HEK293 (cell line): ENCODE measurements at regions not wholly inside any gene's neighbourhood (a gene's known extent, or its start where the extent isn't known, plus 50 kb on each side); places are given as distances from the start of the nearest gene placed in this dataset.

Experiments
- CTCF ChIA-PET: fragments of 350-600 bp; formaldehyde crosslinking; extraction: SDS; loops from one replicate; lab custom pipeline; 2021; ENCODE audit warnings: antibody characterized with exemption; lab: Yijun Ruan, JAX
- POLR2A ChIA-PET: fragments of 300-600 bp; formaldehyde crosslinking; extraction: SDS; loops from one replicate; lab custom pipeline; 2020; ENCODE audit warnings: antibody characterized with exemption, inconsistent platforms; lab: Yijun Ruan, JAX
- H3K27ac ChIP-seq: fragments of 200-500 bp; sonication (Bioruptor generic); 2 replicates; pipeline ENCODE4 v1.5.1; 2014; ENCODE audit warnings: low read depth, low read length, control low read depth, inconsistent platforms; ENCODE audit errors: extremely low read depth
- H3K36me3 ChIP-seq, 2 experiments: fragments of 200-500 bp in 1 of 2; sonication (Bioruptor generic) in 1 of 2; 1 replicate in 1 of 2; 2 replicates in 1 of 2; pipeline ENCODE4 v1.5.1; 2014 to 2017; ENCODE audit warnings: inconsistent platforms in 2 of 2, low read length in 2 of 2; ENCODE audit not compliant: control insufficient read depth in 2 of 2, insufficient read depth in 1 of 2
- H3K4me1 ChIP-seq: fragments of 200-500 bp; sonication (Bioruptor generic); 2 replicates; pipeline ENCODE4 v1.5.1; 2014; ENCODE audit warnings: mild to moderate bottlenecking, low read length, inconsistent platforms; ENCODE audit not compliant: control insufficient read depth, insufficient read depth
- H3K4me3 ChIP-seq: 2 replicates; pipeline ENCODE4 v1.5.1; 2011; ENCODE audit warnings: low read depth, mild to moderate bottlenecking, control low read depth, low read length, moderate library complexity
- H3K9me3 ChIP-seq: fragments of 200-500 bp; sonication (Bioruptor generic); 2 replicates; pipeline ENCODE4 v1.5.1; 2014; ENCODE audit warnings: low read depth, low read length, inconsistent platforms; ENCODE audit not compliant: control insufficient read depth, insufficient read depth
- MZF1 ChIP-seq: fragments of 450-650 bp; formaldehyde crosslinking; IDR thresholded peaks from 2 replicates; pipeline ENCODE4 v1.5.1; 2017; ENCODE audit warnings: missing biosample characterization, missing genetic modification characterization, borderline replicate concordance
- SCRT2 ChIP-seq: fragments of 450-650 bp; formaldehyde crosslinking; IDR thresholded peaks from 2 replicates; pipeline ENCODE4 v1.5.1; 2016; ENCODE audit warnings: missing biosample characterization, missing genetic modification characterization
- ZBTB20 ChIP-seq: fragments of 450-650 bp; formaldehyde crosslinking; IDR thresholded peaks from 2 replicates; pipeline ENCODE4 v1.5.1; 2016; ENCODE audit warnings: missing biosample characterization, missing genetic modification characterization
- ZBTB44 ChIP-seq: fragments of 450-650 bp; IDR thresholded peaks from 2 replicates; pipeline ENCODE4 v1.5.1; 2018; ENCODE audit warnings: missing biosample characterization, mild to moderate bottlenecking, missing genetic modification characterization
- ZEB2 ChIP-seq: fragments of 450-650 bp; formaldehyde crosslinking; IDR thresholded peaks from 2 replicates; pipeline ENCODE4 v1.5.1; 2016; ENCODE audit warnings: missing biosample characterization, missing genetic modification characterization
- ZNF16 ChIP-seq: fragments of 450-650 bp; formaldehyde crosslinking; IDR thresholded peaks from 2 replicates; pipeline ENCODE4 v1.5.1; 2016; ENCODE audit warnings: low read depth, missing biosample characterization, missing genetic modification characterization
- ZNF398 ChIP-seq: fragments of 450-650 bp; formaldehyde crosslinking; IDR thresholded peaks from 2 replicates; pipeline ENCODE4 v1.5.1; 2017; ENCODE audit warnings: missing biosample characterization, missing genetic modification characterization
- ZNF510 ChIP-seq: fragments of 450-650 bp; formaldehyde crosslinking; IDR thresholded peaks from 2 replicates; pipeline ENCODE4 v1.5.1; 2018; ENCODE audit warnings: mild to moderate bottlenecking, missing genetic modification characterization, missing biosample characterization; ENCODE audit not compliant: insufficient replicate concordance
- ZNF555 ChIP-seq: fragments of 450-650 bp; formaldehyde crosslinking; conservative IDR thresholded peaks from 2 replicates; pipeline ENCODE4 v1.5.1; 2017; ENCODE audit warnings: missing biosample characterization, mild to moderate bottlenecking, missing genetic modification characterization, inconsistent platforms
- ZNF645 ChIP-seq: fragments of 450-650 bp; formaldehyde crosslinking; IDR thresholded peaks from 2 replicates; pipeline ENCODE4; 2016; ENCODE audit warnings: missing biosample characterization, missing genetic modification characterization
- ZNF654 ChIP-seq: fragments of 450-650 bp; formaldehyde crosslinking; IDR thresholded peaks from 2 replicates; pipeline ENCODE4 v1.5.1; 2016; ENCODE audit warnings: low read depth, missing biosample characterization, missing genetic modification characterization
- ZNF670 ChIP-seq: fragments of 450-650 bp; formaldehyde crosslinking; IDR thresholded peaks from 2 replicates; pipeline ENCODE4 v1.5.1; 2016; ENCODE audit warnings: missing biosample characterization, missing genetic modification characterization, low read depth
- ZNF777 ChIP-seq: fragments of 450-650 bp; formaldehyde crosslinking; IDR thresholded peaks from 2 replicates; pipeline ENCODE4 v1.5.1; 2017; ENCODE audit warnings: missing biosample characterization, missing genetic modification characterization, borderline replicate concordance
- TF ChIP-seq, protein P1 (sequence below): fragments of 450-650 bp; formaldehyde crosslinking; IDR thresholded peaks from 2 replicates; pipeline ENCODE4 v1.5.1; 2016; ENCODE audit warnings: missing biosample characterization, missing genetic modification characterization
- TF ChIP-seq, protein P2 (sequence below): fragments of 450-650 bp; formaldehyde crosslinking; IDR thresholded peaks from 2 replicates; pipeline ENCODE4 v1.5.1; 2016; ENCODE audit warnings: missing biosample characterization, missing genetic modification characterization
- TF ChIP-seq, protein P3 (sequence below): fragments of 450-650 bp; formaldehyde crosslinking; IDR thresholded peaks from 2 replicates; pipeline ENCODE4 v1.5.1; 2016; ENCODE audit warnings: missing biosample characterization, missing genetic modification characterization, low read depth
- TF ChIP-seq, protein P4 (sequence below): fragments of 450-650 bp; formaldehyde crosslinking; IDR thresholded peaks from 2 replicates; pipeline ENCODE4 v1.5.1; 2016; ENCODE audit warnings: missing biosample characterization, missing genetic modification characterization

DNA sequence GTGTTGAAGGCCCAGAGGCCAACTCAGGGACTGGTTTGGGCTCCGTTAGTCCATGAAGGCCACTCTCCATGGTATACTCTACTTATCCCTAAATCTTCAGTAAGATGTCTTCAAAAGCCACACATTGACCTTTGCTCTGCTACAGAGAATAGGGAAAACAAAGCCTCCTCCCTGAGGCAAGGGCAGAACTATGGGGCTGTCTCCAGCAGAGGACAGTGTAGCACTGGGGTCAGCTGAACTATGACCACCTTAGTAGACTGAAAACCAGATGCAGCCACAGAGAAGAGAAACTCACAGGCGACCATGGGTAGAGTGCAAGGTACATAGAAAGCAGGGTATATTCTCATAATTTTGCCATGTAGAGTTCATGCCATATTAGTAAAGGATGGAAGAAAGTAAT lies 587.4 kb downstream of the LMO7 start:
- no peak overlapping the region for H3K4me3 ChIP-seq
- H3K4me1 ChIP-seq = no peaks in the 10 kb centered on the region
- H3K36me3 ChIP-seq = no peaks in the 10 kb centered on the region
- H3K9me3 ChIP-seq = no peaks in the 10 kb centered on the region
- TF ChIP-seq, protein P1, sequence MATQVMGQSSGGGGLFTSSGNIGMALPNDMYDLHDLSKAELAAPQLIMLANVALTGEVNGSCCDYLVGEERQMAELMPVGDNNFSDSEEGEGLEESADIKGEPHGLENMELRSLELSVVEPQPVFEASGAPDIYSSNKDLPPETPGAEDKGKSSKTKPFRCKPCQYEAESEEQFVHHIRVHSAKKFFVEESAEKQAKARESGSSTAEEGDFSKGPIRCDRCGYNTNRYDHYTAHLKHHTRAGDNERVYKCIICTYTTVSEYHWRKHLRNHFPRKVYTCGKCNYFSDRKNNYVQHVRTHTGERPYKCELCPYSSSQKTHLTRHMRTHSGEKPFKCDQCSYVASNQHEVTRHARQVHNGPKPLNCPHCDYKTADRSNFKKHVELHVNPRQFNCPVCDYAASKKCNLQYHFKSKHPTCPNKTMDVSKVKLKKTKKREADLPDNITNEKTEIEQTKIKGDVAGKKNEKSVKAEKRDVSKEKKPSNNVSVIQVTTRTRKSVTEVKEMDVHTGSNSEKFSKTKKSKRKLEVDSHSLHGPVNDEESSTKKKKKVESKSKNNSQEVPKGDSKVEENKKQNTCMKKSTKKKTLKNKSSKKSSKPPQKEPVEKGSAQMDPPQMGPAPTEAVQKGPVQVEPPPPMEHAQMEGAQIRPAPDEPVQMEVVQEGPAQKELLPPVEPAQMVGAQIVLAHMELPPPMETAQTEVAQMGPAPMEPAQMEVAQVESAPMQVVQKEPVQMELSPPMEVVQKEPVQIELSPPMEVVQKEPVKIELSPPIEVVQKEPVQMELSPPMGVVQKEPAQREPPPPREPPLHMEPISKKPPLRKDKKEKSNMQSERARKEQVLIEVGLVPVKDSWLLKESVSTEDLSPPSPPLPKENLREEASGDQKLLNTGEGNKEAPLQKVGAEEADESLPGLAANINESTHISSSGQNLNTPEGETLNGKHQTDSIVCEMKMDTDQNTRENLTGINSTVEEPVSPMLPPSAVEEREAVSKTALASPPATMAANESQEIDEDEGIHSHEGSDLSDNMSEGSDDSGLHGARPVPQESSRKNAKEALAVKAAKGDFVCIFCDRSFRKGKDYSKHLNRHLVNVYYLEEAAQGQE (tag by site-specific recombination) = no peak
- TF ChIP-seq ZNF398 = no peak
- TF ChIP-seq, protein P2, sequence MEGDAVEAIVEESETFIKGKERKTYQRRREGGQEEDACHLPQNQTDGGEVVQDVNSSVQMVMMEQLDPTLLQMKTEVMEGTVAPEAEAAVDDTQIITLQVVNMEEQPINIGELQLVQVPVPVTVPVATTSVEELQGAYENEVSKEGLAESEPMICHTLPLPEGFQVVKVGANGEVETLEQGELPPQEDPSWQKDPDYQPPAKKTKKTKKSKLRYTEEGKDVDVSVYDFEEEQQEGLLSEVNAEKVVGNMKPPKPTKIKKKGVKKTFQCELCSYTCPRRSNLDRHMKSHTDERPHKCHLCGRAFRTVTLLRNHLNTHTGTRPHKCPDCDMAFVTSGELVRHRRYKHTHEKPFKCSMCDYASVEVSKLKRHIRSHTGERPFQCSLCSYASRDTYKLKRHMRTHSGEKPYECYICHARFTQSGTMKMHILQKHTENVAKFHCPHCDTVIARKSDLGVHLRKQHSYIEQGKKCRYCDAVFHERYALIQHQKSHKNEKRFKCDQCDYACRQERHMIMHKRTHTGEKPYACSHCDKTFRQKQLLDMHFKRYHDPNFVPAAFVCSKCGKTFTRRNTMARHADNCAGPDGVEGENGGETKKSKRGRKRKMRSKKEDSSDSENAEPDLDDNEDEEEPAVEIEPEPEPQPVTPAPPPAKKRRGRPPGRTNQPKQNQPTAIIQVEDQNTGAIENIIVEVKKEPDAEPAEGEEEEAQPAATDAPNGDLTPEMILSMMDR = no peak
- no peak for TF ChIP-seq ZBTB20 (tag by site-specific recombination)
- TF ChIP-seq, protein P3, sequence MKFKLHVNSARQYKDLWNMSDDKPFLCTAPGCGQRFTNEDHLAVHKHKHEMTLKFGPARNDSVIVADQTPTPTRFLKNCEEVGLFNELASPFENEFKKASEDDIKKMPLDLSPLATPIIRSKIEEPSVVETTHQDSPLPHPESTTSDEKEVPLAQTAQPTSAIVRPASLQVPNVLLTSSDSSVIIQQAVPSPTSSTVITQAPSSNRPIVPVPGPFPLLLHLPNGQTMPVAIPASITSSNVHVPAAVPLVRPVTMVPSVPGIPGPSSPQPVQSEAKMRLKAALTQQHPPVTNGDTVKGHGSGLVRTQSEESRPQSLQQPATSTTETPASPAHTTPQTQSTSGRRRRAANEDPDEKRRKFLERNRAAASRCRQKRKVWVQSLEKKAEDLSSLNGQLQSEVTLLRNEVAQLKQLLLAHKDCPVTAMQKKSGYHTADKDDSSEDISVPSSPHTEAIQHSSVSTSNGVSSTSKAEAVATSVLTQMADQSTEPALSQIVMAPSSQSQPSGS = no peak
- no peak for TF ChIP-seq ZBTB44 (tag by site-specific recombination)
- no peak for TF ChIP-seq ZNF670 (tag by site-specific recombination)
- no peak for TF ChIP-seq ZNF654 (tag by site-specific recombination)
- TF ChIP-seq, protein P4, sequence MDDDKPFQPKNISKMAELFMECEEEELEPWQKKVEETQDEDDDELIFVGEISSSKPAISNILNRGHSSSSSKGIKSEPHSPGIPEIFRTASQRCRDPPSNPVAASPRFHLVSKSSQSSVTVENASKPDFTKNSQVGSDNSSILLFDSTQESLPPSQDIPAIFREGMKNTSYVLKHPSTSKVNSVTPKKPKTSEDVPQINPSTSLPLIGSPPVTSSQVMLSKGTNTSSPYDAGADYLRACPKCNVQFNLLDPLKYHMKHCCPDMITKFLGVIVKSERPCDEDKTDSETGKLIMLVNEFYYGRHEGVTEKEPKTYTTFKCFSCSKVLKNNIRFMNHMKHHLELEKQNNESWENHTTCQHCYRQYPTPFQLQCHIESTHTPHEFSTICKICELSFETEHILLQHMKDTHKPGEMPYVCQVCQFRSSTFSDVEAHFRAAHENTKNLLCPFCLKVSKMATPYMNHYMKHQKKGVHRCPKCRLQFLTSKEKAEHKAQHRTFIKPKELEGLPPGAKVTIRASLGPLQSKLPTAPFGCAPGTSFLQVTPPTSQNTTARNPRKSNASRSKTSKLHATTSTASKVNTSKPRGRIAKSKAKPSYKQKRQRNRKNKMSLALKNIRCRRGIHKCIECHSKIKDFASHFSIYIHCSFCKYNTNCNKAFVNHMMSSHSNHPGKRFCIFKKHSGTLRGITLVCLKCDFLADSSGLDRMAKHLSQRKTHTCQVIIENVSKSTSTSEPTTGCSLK (tag by site-specific recombination) = no peak
- TF ChIP-seq ZNF510 (tag by site-specific recombination) = no peak
- TF ChIP-seq MZF1 (tag by site-specific recombination) = no peak
- TF ChIP-seq ZNF16 (tag by site-specific recombination) = no peak
- TF ChIP-seq ZNF645 (tag by site-specific recombination) = no peak
- TF ChIP-seq ZEB2 (tag by site-specific recombination) = no peak
- no peak for TF ChIP-seq SCRT2 (tag by site-specific recombination)
- no peak for TF ChIP-seq ZNF555 (tag by site-specific recombination)
- TF ChIP-seq ZNF777 (tag by site-specific recombination) = no peak
- ChIA-PET POLR2A (no interaction called here), CTCF (no interaction called here)
- no peak overlapping the region for H3K27ac ChIP-seq
